PC-9 (cell line): ENCODE measurements at regions not wholly inside any gene's neighbourhood (a gene's known extent, or its start where the extent isn't known, plus 50 kb on each side); places are given as distances from the start of the nearest gene placed in this dataset.

ENCODE experiments used
- EZH2 ChIP-seq: fragments of 200-600 bp; sonication (generic); IDR thresholded peaks from 2 replicates; pipeline ENCODE4 v1.8.0; 2017; ENCODE audit warnings: antibody characterized with exemption, low read depth
- TF ChIP-seq, protein P1 (sequence below): fragments of 200-600 bp; sonication (generic); conservative IDR thresholded peaks from 2 replicates; pipeline ENCODE4 v1.6.1; 2017; ENCODE audit warnings: mixed run types, antibody characterized with exemption, mild to moderate bottlenecking, moderate library complexity

DNA sequence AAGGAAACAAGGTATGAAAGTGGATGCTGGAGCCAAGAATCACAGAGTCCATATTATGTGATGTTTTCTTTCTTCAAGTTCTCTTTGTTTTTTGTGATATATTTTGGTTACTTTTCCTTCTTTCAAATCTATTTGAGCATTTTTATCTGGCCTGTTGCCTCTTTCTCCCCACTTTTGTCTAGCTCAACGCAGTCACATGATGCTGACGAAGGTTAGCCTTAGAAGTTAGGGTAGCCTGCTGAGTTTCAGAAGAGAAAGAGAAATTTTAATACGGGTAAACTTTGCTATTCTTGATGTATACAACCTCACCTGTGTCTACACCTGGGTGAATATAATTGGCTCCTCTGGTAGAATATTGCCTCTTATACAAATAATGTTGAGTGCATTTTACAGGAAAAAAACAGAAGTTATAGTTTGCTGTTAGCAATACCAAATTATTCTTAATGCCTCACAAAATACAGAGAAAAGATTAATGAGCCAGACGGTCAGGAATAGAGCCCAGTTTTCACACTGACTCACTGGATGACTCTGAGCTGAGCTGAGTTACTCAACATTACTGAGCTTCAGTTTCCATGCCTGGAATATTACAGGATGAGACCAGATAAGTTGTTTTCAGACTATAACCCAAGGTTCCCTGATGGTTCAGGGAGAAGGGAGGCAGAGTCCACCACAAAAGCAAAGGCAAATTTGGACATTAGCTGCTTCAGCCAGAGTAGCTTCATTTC, 161.6 kb upstream of the BDNF start:
- TF ChIP-seq, protein P1, sequence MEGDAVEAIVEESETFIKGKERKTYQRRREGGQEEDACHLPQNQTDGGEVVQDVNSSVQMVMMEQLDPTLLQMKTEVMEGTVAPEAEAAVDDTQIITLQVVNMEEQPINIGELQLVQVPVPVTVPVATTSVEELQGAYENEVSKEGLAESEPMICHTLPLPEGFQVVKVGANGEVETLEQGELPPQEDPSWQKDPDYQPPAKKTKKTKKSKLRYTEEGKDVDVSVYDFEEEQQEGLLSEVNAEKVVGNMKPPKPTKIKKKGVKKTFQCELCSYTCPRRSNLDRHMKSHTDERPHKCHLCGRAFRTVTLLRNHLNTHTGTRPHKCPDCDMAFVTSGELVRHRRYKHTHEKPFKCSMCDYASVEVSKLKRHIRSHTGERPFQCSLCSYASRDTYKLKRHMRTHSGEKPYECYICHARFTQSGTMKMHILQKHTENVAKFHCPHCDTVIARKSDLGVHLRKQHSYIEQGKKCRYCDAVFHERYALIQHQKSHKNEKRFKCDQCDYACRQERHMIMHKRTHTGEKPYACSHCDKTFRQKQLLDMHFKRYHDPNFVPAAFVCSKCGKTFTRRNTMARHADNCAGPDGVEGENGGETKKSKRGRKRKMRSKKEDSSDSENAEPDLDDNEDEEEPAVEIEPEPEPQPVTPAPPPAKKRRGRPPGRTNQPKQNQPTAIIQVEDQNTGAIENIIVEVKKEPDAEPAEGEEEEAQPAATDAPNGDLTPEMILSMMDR: no peak
- no peak for TF ChIP-seq EZH2
